PC-3 (cell line): ENCODE measurements at regions not wholly inside any gene's neighbourhood (a gene's known extent, or its start where the extent isn't known, plus 50 kb on each side); places are given as distances from the start of the nearest gene placed in this dataset.

ENCODE experiments used
- EZH2 ChIP-seq: fragments of 300-600 bp; sonication (generic); IDR thresholded peaks from one replicate; pipeline ENCODE4 v1.6.1; 2017; ENCODE audit warnings: antibody characterized with exemption, mild to moderate bottlenecking, low read length; ENCODE audit not compliant: unreplicated experiment
- TF ChIP-seq, protein P1 (sequence below): fragments of 300-600 bp; sonication (generic); conservative IDR thresholded peaks from 2 replicates; pipeline ENCODE4 v1.5.1; 2017; ENCODE audit warnings: antibody characterized with exemption, low read depth, mild to moderate bottlenecking, low read length

DNA sequence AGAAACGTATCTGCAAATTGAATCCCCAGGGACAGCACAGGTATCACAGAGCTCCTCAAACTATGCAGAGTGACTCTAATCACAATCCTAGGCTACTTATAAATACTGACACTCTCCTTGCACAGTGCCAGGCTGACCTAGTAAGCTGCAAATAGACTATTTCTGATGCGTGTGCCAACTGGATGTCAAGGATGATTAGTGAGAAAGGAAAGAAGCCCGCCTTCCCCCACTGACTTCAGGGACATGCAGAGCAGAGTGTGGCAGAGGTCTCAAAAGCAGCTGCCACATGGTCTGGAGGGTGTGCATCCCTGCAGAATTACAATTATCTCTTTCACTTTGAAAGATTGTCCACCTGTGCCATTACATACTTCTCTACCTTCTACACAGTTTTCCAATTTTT lies 235.6 kb downstream of the CPS1 start:
- TF ChIP-seq, protein P1, sequence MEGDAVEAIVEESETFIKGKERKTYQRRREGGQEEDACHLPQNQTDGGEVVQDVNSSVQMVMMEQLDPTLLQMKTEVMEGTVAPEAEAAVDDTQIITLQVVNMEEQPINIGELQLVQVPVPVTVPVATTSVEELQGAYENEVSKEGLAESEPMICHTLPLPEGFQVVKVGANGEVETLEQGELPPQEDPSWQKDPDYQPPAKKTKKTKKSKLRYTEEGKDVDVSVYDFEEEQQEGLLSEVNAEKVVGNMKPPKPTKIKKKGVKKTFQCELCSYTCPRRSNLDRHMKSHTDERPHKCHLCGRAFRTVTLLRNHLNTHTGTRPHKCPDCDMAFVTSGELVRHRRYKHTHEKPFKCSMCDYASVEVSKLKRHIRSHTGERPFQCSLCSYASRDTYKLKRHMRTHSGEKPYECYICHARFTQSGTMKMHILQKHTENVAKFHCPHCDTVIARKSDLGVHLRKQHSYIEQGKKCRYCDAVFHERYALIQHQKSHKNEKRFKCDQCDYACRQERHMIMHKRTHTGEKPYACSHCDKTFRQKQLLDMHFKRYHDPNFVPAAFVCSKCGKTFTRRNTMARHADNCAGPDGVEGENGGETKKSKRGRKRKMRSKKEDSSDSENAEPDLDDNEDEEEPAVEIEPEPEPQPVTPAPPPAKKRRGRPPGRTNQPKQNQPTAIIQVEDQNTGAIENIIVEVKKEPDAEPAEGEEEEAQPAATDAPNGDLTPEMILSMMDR: no peak
- no peak for TF ChIP-seq EZH2
